IMR-90 (cell line): ENCODE measurements at regions not wholly inside any gene's neighbourhood (a gene's known extent, or its start where the extent isn't known, plus 50 kb on each side); places are given as distances from the start of the nearest gene placed in this dataset.

Experiments used
- ATAC-seq: fragments of 200-7000 bp; cut with Tn5 transposase; 2 replicates; pipeline ENCODE4 v1.9.1; 2020; ENCODE audit warnings: low read depth, mild to moderate bottlenecking, moderate library complexity
- BruUV-seq: library from RNA; stranded (reverse); fragments of 400-500 nt; replicated peaks from 2 replicates; lab custom pipeline; 2021; lab: Mats Ljungman, UMichigan
- CTCF ChIA-PET: fragments of 300-600 bp; formaldehyde crosslinking; extraction: SDS; loops from one replicate; lab custom pipeline; 2021; ENCODE audit warnings: antibody characterized with exemption; lab: Yijun Ruan, JAX
- POLR2A ChIA-PET: fragments of 300-600 bp; sonication (Branson Sonifier 250); formaldehyde crosslinking; loops from one replicate; lab custom pipeline; 2022; ENCODE audit warnings: antibody characterized with exemption; ENCODE audit not compliant: unreplicated experiment; lab: Charles Lee
- DNase-seq: peaks from one replicate; pipeline ENCODE4 v3.0.0; 2013
- H2AFZ ChIP-seq: replicated peaks from 2 replicates; pipeline ENCODE3; 2013; ENCODE audit warnings: low read length, mild to moderate bottlenecking; ENCODE audit not compliant: poor library complexity
- H2AK5ac ChIP-seq: 2 replicates; pipeline ENCODE4 v1.6.1; 2013; ENCODE audit warnings: low read depth, low read length, inconsistent platforms
- H2AK9ac ChIP-seq: replicated peaks from 2 replicates; pipeline ENCODE3; 2013; ENCODE audit warnings: mild to moderate bottlenecking, low read depth, low read length, moderate library complexity; ENCODE audit not compliant: poor library complexity
- H2BK120ac ChIP-seq: 2 replicates; pipeline ENCODE4 v1.6.1; 2013; ENCODE audit warnings: low read depth, low read length, inconsistent platforms
- H2BK15ac ChIP-seq: 3 replicates; pipeline ENCODE4 v1.6.1; 2013; ENCODE audit warnings: low read depth, low read length, inconsistent platforms
- H2BK20ac ChIP-seq: 2 replicates; pipeline ENCODE4 v1.6.1; 2013; ENCODE audit warnings: low read depth, mild to moderate bottlenecking, inconsistent platforms, low read length, moderate library complexity
- H2BK5ac ChIP-seq: 2 replicates; pipeline ENCODE4 v1.6.1; 2013; ENCODE audit warnings: mild to moderate bottlenecking, low read depth, low read length, inconsistent platforms; ENCODE audit not compliant: poor library complexity, severe bottlenecking
- H3K14ac ChIP-seq: replicated peaks from 2 replicates; pipeline ENCODE4 v1.6.1; 2013; ENCODE audit warnings: low read depth, low read length, inconsistent platforms
- H3K18ac ChIP-seq: 2 replicates; pipeline ENCODE4 v1.6.1; 2013; ENCODE audit warnings: low read depth, low read length, control low read depth
- H3K23ac ChIP-seq: 2 replicates; pipeline ENCODE4 v1.6.1; 2013; ENCODE audit warnings: low read depth, low read length, inconsistent platforms
- H3K27ac ChIP-seq: 2 replicates; pipeline ENCODE4 v1.5.1; 2013; ENCODE audit warnings: mild to moderate bottlenecking, control low read depth, low read length; ENCODE audit not compliant: insufficient read depth
- H3K27me3 ChIP-seq: 2 replicates; pipeline ENCODE4 v1.6.1; 2013; ENCODE audit warnings: low read length; ENCODE audit not compliant: control insufficient read depth, insufficient read depth
- H3K36me3 ChIP-seq: 2 replicates; pipeline ENCODE4 v1.6.1; 2013; ENCODE audit warnings: low read length, mixed read lengths; ENCODE audit not compliant: control insufficient read depth, insufficient read depth
- H3K4ac ChIP-seq: 2 replicates; pipeline ENCODE4 v1.6.1; 2013; ENCODE audit warnings: low read depth, low read length, inconsistent platforms
- H3K4me1 ChIP-seq: 2 replicates; pipeline ENCODE4 v1.6.1; 2013; ENCODE audit warnings: low read length, mixed read lengths; ENCODE audit not compliant: control insufficient read depth, insufficient read depth
- H3K4me2 ChIP-seq: 2 replicates; pipeline ENCODE4 v1.6.1; 2013; ENCODE audit warnings: low read depth, mild to moderate bottlenecking, control low read depth, low read length, moderate library complexity
- H3K4me3 ChIP-seq: 2 replicates; pipeline ENCODE4 v1.5.1; 2013; ENCODE audit warnings: low read depth, mild to moderate bottlenecking, control low read depth, low read length, moderate library complexity; ENCODE audit not compliant: insufficient read depth
- H3K56ac ChIP-seq: 2 replicates; pipeline ENCODE4 v1.6.1; 2013; ENCODE audit warnings: low read length, inconsistent platforms; ENCODE audit not compliant: insufficient read depth; ENCODE audit errors: extremely low read depth
- H3K79me1 ChIP-seq, 2 experiments: 2 replicates each; pipeline ENCODE4 v1.6.1; 2013; ENCODE audit warnings: low read length in 2 of 2, inconsistent platforms in 1 of 2, low read depth in 1 of 2
- H3K9ac ChIP-seq: 2 replicates; pipeline ENCODE4 v1.6.1; 2013; ENCODE audit warnings: low read depth, low read length, control low read depth
- H3K9me1 ChIP-seq: 2 replicates; pipeline ENCODE4 v1.6.1; 2013; ENCODE audit warnings: low read length, inconsistent platforms; ENCODE audit not compliant: insufficient read depth
- H3K9me3 ChIP-seq: 2 replicates; pipeline ENCODE4 v1.6.1; 2013; ENCODE audit warnings: low read length; ENCODE audit not compliant: control insufficient read depth, insufficient read depth
- H4K20me1 ChIP-seq: 2 replicates; pipeline ENCODE4 v1.6.1; 2013; ENCODE audit warnings: low read length, inconsistent platforms; ENCODE audit not compliant: insufficient read depth
- H4K5ac ChIP-seq: 2 replicates; pipeline ENCODE4 v1.6.1; 2013; ENCODE audit warnings: mild to moderate bottlenecking, low read depth, low read length, control low read depth
- H4K8ac ChIP-seq, 2 experiments: 2 replicates each; pipeline ENCODE4 v1.6.1; 2013; ENCODE audit warnings: low read depth in 2 of 2, low read length in 2 of 2, control low read depth in 1 of 2, inconsistent platforms in 1 of 2
- H4K91ac ChIP-seq: 2 replicates; pipeline ENCODE4 v1.6.1; 2013; ENCODE audit warnings: low read depth, low read length, inconsistent platforms; ENCODE audit not compliant: insufficient read depth
- CEBPB ChIP-seq: IDR thresholded peaks from 2 replicates; pipeline ENCODE4 v1.6.1; 2012; ENCODE audit warnings: low read depth, low read length, improper control_type of control experiment
- FOS ChIP-seq: fragments of 150-350 bp; IDR thresholded peaks from 2 replicates; pipeline ENCODE4 v1.6.1; 2016; ENCODE audit warnings: low read depth, low read length
- MXI1 ChIP-seq: IDR thresholded peaks from 2 replicates; pipeline ENCODE4 v1.6.1; 2012; ENCODE audit warnings: low read depth, mild to moderate bottlenecking, low read length, moderate library complexity, borderline replicate concordance
- NFE2L2 ChIP-seq: fragments of 150-350 bp; IDR thresholded peaks from 2 replicates; pipeline ENCODE4 v1.6.1; 2016; ENCODE audit warnings: low read depth, mild to moderate bottlenecking, low read length
- RAD21 ChIP-seq: IDR thresholded peaks from 2 replicates; pipeline ENCODE4 v1.6.1; 2012; ENCODE audit warnings: low read length, improper control_type of control experiment
- RCOR1 ChIP-seq: IDR thresholded peaks from 2 replicates; pipeline ENCODE4 v1.6.1; 2012; ENCODE audit warnings: mild to moderate bottlenecking, low read length, improper control_type of control experiment; ENCODE audit not compliant: insufficient replicate concordance
- WGBS, 2 experiments: methylation state at CpG; one replicate each; pipeline versions ENCODE4 v1.1.5 to v1.1.7; 2013; ENCODE audit warnings: missing lambda C conversion rate in 2 of 2; ENCODE audit not compliant: insufficient read length in 1 of 2; ENCODE audit errors: extremely low coverage in 2 of 2; 5-methylcytosine and 5-hydroxymethylcytosine counted together
- dilution Hi-C: fragments of 300-500 bp; cut with HindIII; formaldehyde crosslinking; loops from one replicate; pipeline ENCODE4 v1.14.3; 2018; ENCODE audit warnings: low sequenced_read_pairs; ENCODE audit not compliant: unreplicated experiment
- in situ Hi-C: fragments of 300-500 bp; cut with MboI; formaldehyde crosslinking; loops from 3 replicates; pipeline ENCODE4 v1.14.3; 2019; ENCODE audit warnings: low sequenced_read_pairs, inconsistent platforms, mixed read lengths
- intact Hi-C: fragments of 100-400 bp; cut with micrococcal nuclease; formaldehyde crosslinking; loops from 2 replicates; pipeline ENCODE4 v1.10.0; 2022
- TF ChIP-seq, protein P1 (sequence below): fragments of 150-350 bp; IDR thresholded peaks from 2 replicates; pipeline ENCODE4 v1.6.1; 2016; ENCODE audit warnings: low read depth, mild to moderate bottlenecking, low read length, moderate library complexity, borderline replicate concordance
- TF ChIP-seq, protein P2 (sequence below): fragments of 150-350 bp; IDR thresholded peaks from 2 replicates; pipeline ENCODE4 v1.6.1; 2017; ENCODE audit warnings: mild to moderate bottlenecking, antibody characterized with exemption, low read length, low read depth

DNA sequence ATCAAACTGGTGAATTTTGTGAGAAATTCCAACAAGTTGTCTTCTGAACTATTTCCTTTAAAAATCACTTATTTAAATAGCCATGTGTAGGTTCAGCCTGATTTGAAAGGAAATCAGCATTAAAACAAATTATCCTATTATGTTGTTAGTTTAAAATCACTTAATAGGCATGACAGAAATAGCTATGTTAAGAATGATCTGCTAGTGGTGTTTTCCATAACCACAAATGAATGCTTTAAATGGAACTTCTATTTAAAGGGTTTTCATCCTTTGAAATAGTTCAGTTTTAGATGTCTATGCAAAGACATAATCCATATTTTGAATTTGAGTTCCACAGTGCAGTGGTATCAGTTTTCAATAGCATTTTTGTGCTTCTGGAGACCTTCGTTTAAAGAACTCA lies 120.1 kb downstream of the PLEKHG1 start:
- Histone ChIP-seq H3K4ac (no peak overlapping the region), H2BK15ac (no peak overlapping the region), H3K23ac (no peak overlapping the region), H3K79me1 (no peaks in the 10 kb centered on the region), H4K5ac (no peak overlapping the region), H3K18ac (no peak overlapping the region), H3K56ac (no peak overlapping the region), H4K8ac (no peak overlapping the region), H2BK20ac (no peak overlapping the region), H3K4me2 (no peak overlapping the region), H3K14ac (no peak overlapping the region), H3K27ac (no peak overlapping the region), H3K4me1 (no peaks in the 10 kb centered on the region; the same call in 1 of the 2 replicates), H3K9me1 (no peaks in the 10 kb centered on the region), H3K4me3 (no peak overlapping the region), H2BK120ac (no peak overlapping the region), H3K36me3 (no peaks in the 10 kb centered on the region), H4K20me1 (no peaks in the 10 kb centered on the region), H3K9me3 (no peaks in the 10 kb centered on the region), H2AFZ (no peak overlapping the region), H2AK9ac (no peak overlapping the region), H3K27me3 (no peaks in the 10 kb centered on the region; the same call in 1 of the 2 replicates), H3K9ac (no peak overlapping the region), H2AK5ac (no peak overlapping the region), H2BK5ac (no peak overlapping the region), H4K91ac (no peak overlapping the region)
- TF ChIP-seq, protein P1, sequence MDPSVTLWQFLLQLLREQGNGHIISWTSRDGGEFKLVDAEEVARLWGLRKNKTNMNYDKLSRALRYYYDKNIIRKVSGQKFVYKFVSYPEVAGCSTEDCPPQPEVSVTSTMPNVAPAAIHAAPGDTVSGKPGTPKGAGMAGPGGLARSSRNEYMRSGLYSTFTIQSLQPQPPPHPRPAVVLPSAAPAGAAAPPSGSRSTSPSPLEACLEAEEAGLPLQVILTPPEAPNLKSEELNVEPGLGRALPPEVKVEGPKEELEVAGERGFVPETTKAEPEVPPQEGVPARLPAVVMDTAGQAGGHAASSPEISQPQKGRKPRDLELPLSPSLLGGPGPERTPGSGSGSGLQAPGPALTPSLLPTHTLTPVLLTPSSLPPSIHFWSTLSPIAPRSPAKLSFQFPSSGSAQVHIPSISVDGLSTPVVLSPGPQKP = no peak
- TF ChIP-seq MXI1 = no peak
- TF ChIP-seq FOS = no peak
- TF ChIP-seq, protein P2, sequence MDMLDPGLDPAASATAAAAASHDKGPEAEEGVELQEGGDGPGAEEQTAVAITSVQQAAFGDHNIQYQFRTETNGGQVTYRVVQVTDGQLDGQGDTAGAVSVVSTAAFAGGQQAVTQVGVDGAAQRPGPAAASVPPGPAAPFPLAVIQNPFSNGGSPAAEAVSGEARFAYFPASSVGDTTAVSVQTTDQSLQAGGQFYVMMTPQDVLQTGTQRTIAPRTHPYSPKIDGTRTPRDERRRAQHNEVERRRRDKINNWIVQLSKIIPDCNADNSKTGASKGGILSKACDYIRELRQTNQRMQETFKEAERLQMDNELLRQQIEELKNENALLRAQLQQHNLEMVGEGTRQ = no peak
- no peak for TF ChIP-seq NFE2L2
- TF ChIP-seq RAD21 = no peak
- TF ChIP-seq RCOR1 = no peak
- TF ChIP-seq CEBPB = no peak
- WGBS, 2 experiments = no CpG with 5 or more reads among the region's 1 CpG
- CTCF ChIA-PET = interaction anchor here (0.6 kb wide), 1 partner anchor 302 kb away, joined by 4 read pairs; no protein-coding TSS in a partner anchor
- no TSS peak for BruUV-seq
- POLR2A ChIA-PET = no interaction called here
- in situ Hi-C loops = no loop called here
- DNase-seq (no peak), ATAC-seq (no peak)
- dilution Hi-C loops = no loop called here
- intact Hi-C loops = no loop called here
